ENCODE measurements at regions not wholly inside any gene's neighbourhood (a gene's known extent, or its start where the extent isn't known, plus 50 kb on each side); places are given as distances from the start of the nearest gene placed in this dataset.

DNA sequence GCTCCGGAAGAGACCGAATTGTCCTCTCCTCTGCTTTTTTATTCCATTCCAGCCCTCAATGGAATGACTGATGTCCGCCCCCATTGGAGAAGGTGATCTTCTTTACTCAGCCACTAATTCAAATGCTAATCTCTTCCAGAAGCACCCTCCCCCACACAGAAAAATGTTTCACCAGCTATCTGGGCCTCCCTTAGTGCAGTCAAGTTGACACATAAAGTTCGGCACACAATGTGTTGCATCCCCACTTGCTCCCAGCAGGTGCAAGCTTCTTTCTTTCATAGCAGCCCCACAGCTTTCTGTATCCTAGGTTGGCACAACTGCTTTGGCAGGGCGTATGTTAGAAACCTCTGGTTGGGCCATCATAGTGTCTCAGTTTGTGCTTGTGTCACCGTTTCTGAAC, 73.3 kb upstream of the TLR3 start (continued):
- TF ChIP-seq, protein P1, sequence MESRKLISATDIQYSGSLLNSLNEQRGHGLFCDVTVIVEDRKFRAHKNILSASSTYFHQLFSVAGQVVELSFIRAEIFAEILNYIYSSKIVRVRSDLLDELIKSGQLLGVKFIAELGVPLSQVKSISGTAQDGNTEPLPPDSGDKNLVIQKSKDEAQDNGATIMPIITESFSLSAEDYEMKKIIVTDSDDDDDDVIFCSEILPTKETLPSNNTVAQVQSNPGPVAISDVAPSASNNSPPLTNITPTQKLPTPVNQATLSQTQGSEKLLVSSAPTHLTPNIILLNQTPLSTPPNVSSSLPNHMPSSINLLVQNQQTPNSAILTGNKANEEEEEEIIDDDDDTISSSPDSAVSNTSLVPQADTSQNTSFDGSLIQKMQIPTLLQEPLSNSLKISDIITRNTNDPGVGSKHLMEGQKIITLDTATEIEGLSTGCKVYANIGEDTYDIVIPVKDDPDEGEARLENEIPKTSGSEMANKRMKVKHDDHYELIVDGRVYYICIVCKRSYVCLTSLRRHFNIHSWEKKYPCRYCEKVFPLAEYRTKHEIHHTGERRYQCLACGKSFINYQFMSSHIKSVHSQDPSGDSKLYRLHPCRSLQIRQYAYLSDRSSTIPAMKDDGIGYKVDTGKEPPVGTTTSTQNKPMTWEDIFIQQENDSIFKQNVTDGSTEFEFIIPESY (IDR thresholded peaks at IDR 0.05; ENCODE audit: borderline replicate concordance, low read depth), result no peak

DNA sequence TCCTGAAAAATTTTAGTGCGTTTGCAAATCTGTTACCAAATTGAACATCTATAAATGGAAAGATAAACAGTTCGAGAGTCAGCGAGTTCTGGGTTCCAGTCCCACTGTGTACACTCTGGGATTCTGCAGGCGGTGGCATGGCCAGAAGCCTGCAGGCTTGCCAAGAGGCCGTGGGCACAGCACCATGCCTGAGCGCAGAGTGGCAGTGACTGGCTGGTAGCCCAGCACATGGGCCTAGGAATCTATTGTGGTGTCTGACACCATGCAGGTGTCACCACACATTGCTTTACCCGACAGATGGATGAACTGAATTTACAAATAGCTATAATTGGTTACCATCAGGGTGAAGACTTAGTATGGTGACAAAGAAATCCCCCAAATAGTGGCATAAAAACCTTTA, 71.7 kb upstream of the TLR3 start:
- H3K36me3 ChIP-seq (replicated peaks in 1 of 2; ENCODE audit: control insufficient read depth in 1 of 2, insufficient read depth in 2 of 2, low read length in 1 of 2), result no peaks in the 10 kb centered on the region
- 67% methylated on average over 7 of the region's 7 CpGs for whole genome bisulfite sequencing (ENCODE audit: low lambda C conversion rate)
- no peak for TF ChIP-seq EP300 (IDR thresholded peaks at IDR 0.05; ENCODE audit: borderline replicate concordance in 1 of 2, low read depth in 1 of 2, low read length in 1 of 2)
- no peak for TF ChIP-seq SMC3 (IDR thresholded peaks at IDR 0.05; ENCODE audit: low read depth, low read length)
- no peak for TF ChIP-seq POLR2AphosphoS5 (IDR thresholded peaks at IDR 0.05; ENCODE audit: low read depth, low read length)
- TF ChIP-seq, protein P2, sequence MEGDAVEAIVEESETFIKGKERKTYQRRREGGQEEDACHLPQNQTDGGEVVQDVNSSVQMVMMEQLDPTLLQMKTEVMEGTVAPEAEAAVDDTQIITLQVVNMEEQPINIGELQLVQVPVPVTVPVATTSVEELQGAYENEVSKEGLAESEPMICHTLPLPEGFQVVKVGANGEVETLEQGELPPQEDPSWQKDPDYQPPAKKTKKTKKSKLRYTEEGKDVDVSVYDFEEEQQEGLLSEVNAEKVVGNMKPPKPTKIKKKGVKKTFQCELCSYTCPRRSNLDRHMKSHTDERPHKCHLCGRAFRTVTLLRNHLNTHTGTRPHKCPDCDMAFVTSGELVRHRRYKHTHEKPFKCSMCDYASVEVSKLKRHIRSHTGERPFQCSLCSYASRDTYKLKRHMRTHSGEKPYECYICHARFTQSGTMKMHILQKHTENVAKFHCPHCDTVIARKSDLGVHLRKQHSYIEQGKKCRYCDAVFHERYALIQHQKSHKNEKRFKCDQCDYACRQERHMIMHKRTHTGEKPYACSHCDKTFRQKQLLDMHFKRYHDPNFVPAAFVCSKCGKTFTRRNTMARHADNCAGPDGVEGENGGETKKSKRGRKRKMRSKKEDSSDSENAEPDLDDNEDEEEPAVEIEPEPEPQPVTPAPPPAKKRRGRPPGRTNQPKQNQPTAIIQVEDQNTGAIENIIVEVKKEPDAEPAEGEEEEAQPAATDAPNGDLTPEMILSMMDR (IDR thresholded peaks at IDR 0.05), result no peak
- no peak for TF ChIP-seq YY1 (IDR thresholded peaks at IDR 0.05; ENCODE audit: low read depth)
- TF ChIP-seq, protein P3, sequence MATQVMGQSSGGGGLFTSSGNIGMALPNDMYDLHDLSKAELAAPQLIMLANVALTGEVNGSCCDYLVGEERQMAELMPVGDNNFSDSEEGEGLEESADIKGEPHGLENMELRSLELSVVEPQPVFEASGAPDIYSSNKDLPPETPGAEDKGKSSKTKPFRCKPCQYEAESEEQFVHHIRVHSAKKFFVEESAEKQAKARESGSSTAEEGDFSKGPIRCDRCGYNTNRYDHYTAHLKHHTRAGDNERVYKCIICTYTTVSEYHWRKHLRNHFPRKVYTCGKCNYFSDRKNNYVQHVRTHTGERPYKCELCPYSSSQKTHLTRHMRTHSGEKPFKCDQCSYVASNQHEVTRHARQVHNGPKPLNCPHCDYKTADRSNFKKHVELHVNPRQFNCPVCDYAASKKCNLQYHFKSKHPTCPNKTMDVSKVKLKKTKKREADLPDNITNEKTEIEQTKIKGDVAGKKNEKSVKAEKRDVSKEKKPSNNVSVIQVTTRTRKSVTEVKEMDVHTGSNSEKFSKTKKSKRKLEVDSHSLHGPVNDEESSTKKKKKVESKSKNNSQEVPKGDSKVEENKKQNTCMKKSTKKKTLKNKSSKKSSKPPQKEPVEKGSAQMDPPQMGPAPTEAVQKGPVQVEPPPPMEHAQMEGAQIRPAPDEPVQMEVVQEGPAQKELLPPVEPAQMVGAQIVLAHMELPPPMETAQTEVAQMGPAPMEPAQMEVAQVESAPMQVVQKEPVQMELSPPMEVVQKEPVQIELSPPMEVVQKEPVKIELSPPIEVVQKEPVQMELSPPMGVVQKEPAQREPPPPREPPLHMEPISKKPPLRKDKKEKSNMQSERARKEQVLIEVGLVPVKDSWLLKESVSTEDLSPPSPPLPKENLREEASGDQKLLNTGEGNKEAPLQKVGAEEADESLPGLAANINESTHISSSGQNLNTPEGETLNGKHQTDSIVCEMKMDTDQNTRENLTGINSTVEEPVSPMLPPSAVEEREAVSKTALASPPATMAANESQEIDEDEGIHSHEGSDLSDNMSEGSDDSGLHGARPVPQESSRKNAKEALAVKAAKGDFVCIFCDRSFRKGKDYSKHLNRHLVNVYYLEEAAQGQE (IDR thresholded peaks at IDR 0.05; ENCODE audit: low read depth, low read length), result no peak
- no peak for TF ChIP-seq JUND (IDR thresholded peaks at IDR 0.05)
- no peak for TF ChIP-seq RCOR1 (IDR thresholded peaks at IDR 0.05; ENCODE audit: low read length)
- TF ChIP-seq, protein P1 (IDR thresholded peaks at IDR 0.05; ENCODE audit: borderline replicate concordance, low read depth), result no peak
- no peak for TF ChIP-seq RFX5 (IDR thresholded peaks at IDR 0.05; ENCODE audit: low read length)
- no peak for TF ChIP-seq GABPA (IDR thresholded peaks at IDR 0.05; ENCODE audit: low read depth)
- TF ChIP-seq, protein P4, sequence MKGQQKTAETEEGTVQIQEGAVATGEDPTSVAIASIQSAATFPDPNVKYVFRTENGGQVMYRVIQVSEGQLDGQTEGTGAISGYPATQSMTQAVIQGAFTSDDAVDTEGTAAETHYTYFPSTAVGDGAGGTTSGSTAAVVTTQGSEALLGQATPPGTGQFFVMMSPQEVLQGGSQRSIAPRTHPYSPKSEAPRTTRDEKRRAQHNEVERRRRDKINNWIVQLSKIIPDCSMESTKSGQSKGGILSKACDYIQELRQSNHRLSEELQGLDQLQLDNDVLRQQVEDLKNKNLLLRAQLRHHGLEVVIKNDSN (IDR thresholded peaks at IDR 0.05; ENCODE audit: borderline replicate concordance, low read depth), result no peak
- TF ChIP-seq, protein P5, sequence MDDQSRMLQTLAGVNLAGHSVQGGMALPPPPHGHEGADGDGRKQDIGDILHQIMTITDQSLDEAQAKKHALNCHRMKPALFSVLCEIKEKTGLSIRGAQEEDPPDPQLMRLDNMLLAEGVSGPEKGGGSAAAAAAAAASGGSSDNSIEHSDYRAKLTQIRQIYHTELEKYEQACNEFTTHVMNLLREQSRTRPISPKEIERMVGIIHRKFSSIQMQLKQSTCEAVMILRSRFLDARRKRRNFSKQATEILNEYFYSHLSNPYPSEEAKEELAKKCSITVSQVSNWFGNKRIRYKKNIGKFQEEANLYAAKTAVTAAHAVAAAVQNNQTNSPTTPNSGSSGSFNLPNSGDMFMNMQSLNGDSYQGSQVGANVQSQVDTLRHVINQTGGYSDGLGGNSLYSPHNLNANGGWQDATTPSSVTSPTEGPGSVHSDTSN (IDR thresholded peaks at IDR 0.05), result no peak
- TF ChIP-seq, protein P6, sequence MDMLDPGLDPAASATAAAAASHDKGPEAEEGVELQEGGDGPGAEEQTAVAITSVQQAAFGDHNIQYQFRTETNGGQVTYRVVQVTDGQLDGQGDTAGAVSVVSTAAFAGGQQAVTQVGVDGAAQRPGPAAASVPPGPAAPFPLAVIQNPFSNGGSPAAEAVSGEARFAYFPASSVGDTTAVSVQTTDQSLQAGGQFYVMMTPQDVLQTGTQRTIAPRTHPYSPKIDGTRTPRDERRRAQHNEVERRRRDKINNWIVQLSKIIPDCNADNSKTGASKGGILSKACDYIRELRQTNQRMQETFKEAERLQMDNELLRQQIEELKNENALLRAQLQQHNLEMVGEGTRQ (IDR thresholded peaks at IDR 0.05; ENCODE audit: borderline replicate concordance, low read depth, low read length), result no peak
- TF ChIP-seq TAF1 (IDR thresholded peaks at IDR 0.05; ENCODE audit: borderline replicate concordance, low read depth, low read length), result no peak
- TF ChIP-seq TEAD4 (IDR thresholded peaks at IDR 0.05; ENCODE audit: borderline replicate concordance, insufficient read depth), result no peak
- no peak for TF ChIP-seq RXRA (IDR thresholded peaks at IDR 0.05; ENCODE audit: borderline replicate concordance, low read depth)
- TF ChIP-seq GATA2 (CRISPR knock-in tag; IDR thresholded peaks at IDR 0.05), result no peak
- no peak for TF ChIP-seq EZH2phosphoT487 (IDR thresholded peaks at IDR 0.05; ENCODE audit: borderline replicate concordance, low read depth)

More for the DNA sequence above, 71.7 kb upstream of the TLR3 start:
- CTCF ChIA-PET, result interaction anchor here (1.2 kb wide), 1 partner anchor 25 kb away, joined by 3 read pairs; no protein-coding TSS in a partner anchor
- Histone ChIP-seq H3F3A (replicated peaks; ENCODE audit: insufficient read depth) (no peaks in the 10 kb centered on the region), H3K27me3 (ENCODE audit: insufficient read depth) (no peaks in the 10 kb centered on the region), H3K9me2 (no peaks in the 10 kb centered on the region), H3K4me1 (ENCODE audit: control insufficient read depth in 1 of 2, insufficient read depth in 2 of 2, low read depth in 1 of 2, low read length in 1 of 2) (no peaks in the 10 kb centered on the region), H3K4me3 (ENCODE audit: low read depth in 2 of 2, low read length in 1 of 2) (no peak overlapping the region), H3K27ac (ENCODE audit: low read depth in 2 of 2, low read length in 1 of 2) (no peak overlapping the region), H3K4me2 (no peak overlapping the region), H3K79me2 (ENCODE audit: insufficient read depth) (no peaks in the 10 kb centered on the region), H4K20me1 (ENCODE audit: insufficient read depth) (no peaks in the 10 kb centered on the region), H3K9ac (no peak overlapping the region), H2AFZ (ENCODE audit: low read depth) (no peak overlapping the region), H3K9me3 (no peaks in the 10 kb centered on the region)
- POLR2A ChIA-PET, result no interaction called here
- DNase-seq, result no peak
